CD14-positive monocyte (primary cell): ENCODE measurements at regions not wholly inside any gene's neighbourhood (a gene's known extent, or its start where the extent isn't known, plus 50 kb on each side); places are given as distances from the start of the nearest gene placed in this dataset.
"Not testable (repeated sequence)": the region's sequence is repeated elsewhere in the genome, so short reads cannot be mapped to it uniquely, and the experiment has no call there.

Experiments
- DNase-seq, 3 donors: peaks; one replicate each; pipeline ENCODE4 v3.0.0-alpha.2; 2011 to 2022
- H2AFZ ChIP-seq: 2 replicates; pipeline ENCODE4 v1.6.0; 2012; ENCODE audit warnings: mild to moderate bottlenecking, low read depth, low read length, inconsistent platforms; ENCODE audit not compliant: insufficient read depth, poor library complexity, severe bottlenecking
- H3K27ac ChIP-seq, 2 donors: 1 replicate in 1 of 2; 2 replicates in 1 of 2; pipeline ENCODE4 v1.5.1; 2012 to 2013; ENCODE audit warnings: low read length in 2 of 2, control low read depth in 1 of 2, inconsistent platforms in 1 of 2, low read depth in 1 of 2, mild to moderate bottlenecking in 1 of 2
- H3K27me3 ChIP-seq, 2 donors: one replicate each; pipeline versions ENCODE4 v1.6.0 to v1.6.1; 2011 to 2013; ENCODE audit warnings: low read length in 2 of 2; ENCODE audit not compliant: control insufficient read depth in 2 of 2, insufficient read depth in 2 of 2
- H3K36me3 ChIP-seq, 2 donors: replicated peaks in 1 of 2; 1 replicate in 1 of 2; 2 replicates in 1 of 2; pipeline versions ENCODE4 v1.5.1 to v1.6.1; 2012 to 2013; ENCODE audit warnings: low read length in 2 of 2, control low read depth in 1 of 2, inconsistent platforms in 1 of 2, mild to moderate bottlenecking in 1 of 2; ENCODE audit not compliant: insufficient read depth in 2 of 2, control insufficient read depth in 1 of 2
- H3K4me1 ChIP-seq, 2 donors: 1 replicate in 1 of 2; 2 replicates in 1 of 2; pipeline versions ENCODE4 v1.5.1 to v1.6.1; 2012 to 2013; ENCODE audit warnings: low read length in 2 of 2, control low read depth in 1 of 2, inconsistent platforms in 1 of 2, mild to moderate bottlenecking in 1 of 2, moderate library complexity in 1 of 2; ENCODE audit not compliant: insufficient read depth in 2 of 2, control insufficient read depth in 1 of 2
- H3K4me2 ChIP-seq: replicated peaks from 2 replicates; pipeline ENCODE3; 2012; ENCODE audit warnings: low read length, moderate library complexity, mild to moderate bottlenecking; ENCODE audit not compliant: poor library complexity, severe bottlenecking; ENCODE audit errors: extremely low read depth
- H3K4me3 ChIP-seq, 3 experiments: fragments of 200-600 bp in 1 of 3; sonication (generic) in 1 of 3; replicated peaks in 1 of 3; 1 replicate in 2 of 3; 2 replicates in 1 of 3; pipeline ENCODE4 v1.5.1; 2011 to 2013; ENCODE audit warnings: low read length in 3 of 3, mild to moderate bottlenecking in 3 of 3, control low read depth in 2 of 3, low read depth in 2 of 3, inconsistent platforms in 1 of 3, moderate library complexity in 1 of 3
- H3K79me2 ChIP-seq: 2 replicates; pipeline ENCODE4 v1.6.0; 2012; ENCODE audit warnings: mild to moderate bottlenecking, control low read depth, inconsistent platforms, low read length, moderate library complexity; ENCODE audit not compliant: insufficient read depth
- H3K9ac ChIP-seq: 2 replicates; pipeline ENCODE4 v1.6.0; 2017; ENCODE audit warnings: low read length, mild to moderate bottlenecking; ENCODE audit not compliant: insufficient read depth, poor library complexity, severe bottlenecking
- H3K9me3 ChIP-seq, 2 donors: replicated peaks in 1 of 2; 1 replicate in 1 of 2; 2 replicates in 1 of 2; pipeline versions ENCODE4 v1.5.1 to v1.6.1; 2012 to 2013; ENCODE audit warnings: low read length in 2 of 2, control low read depth in 1 of 2; ENCODE audit not compliant: control insufficient read depth in 1 of 2, insufficient read depth in 1 of 2
- H4K20me1 ChIP-seq: 2 replicates; pipeline ENCODE4 v1.6.0; 2012; ENCODE audit warnings: mild to moderate bottlenecking, low read length, control low read depth, moderate library complexity; ENCODE audit not compliant: insufficient read depth
- H3K27ac Mint-ChIP-seq, 7 donors: one replicate each; pipeline ENCODE4 v1.8.0; 2020; ENCODE audit warnings: mild to moderate bottlenecking in 7 of 7, mixed read lengths in 7 of 7, moderate library complexity in 6 of 7, inconsistent platforms in 2 of 7
- H3K27me3 Mint-ChIP-seq, 3 donors: one replicate each; pipeline ENCODE4 v1.8.0; 2021 to 2022; ENCODE audit warnings: low read depth in 3 of 3, mild to moderate bottlenecking in 3 of 3, mixed read lengths in 3 of 3, moderate library complexity in 3 of 3, inconsistent platforms in 1 of 3
- H3K36me3 Mint-ChIP-seq, 2 donors: one replicate each; pipeline ENCODE4 v1.8.0; 2020; ENCODE audit warnings: mixed read lengths in 2 of 2, inconsistent platforms in 1 of 2, mild to moderate bottlenecking in 1 of 2
- H3K4me1 Mint-ChIP-seq: one replicate; pipeline ENCODE4 v1.8.0; 2020; ENCODE audit warnings: mild to moderate bottlenecking, mixed read lengths
- H3K4me3 Mint-ChIP-seq, 2 donors: one replicate each; pipeline ENCODE4 v1.8.0; 2020; ENCODE audit warnings: mild to moderate bottlenecking in 2 of 2, mixed read lengths in 2 of 2, moderate library complexity in 1 of 2
- H3K9me3 Mint-ChIP-seq, 7 donors: one replicate each; pipeline ENCODE4 v1.8.0; 2020 to 2022; ENCODE audit warnings: mixed read lengths in 7 of 7, mild to moderate bottlenecking in 6 of 7, moderate library complexity in 6 of 7, inconsistent platforms in 2 of 7
- WGBS: methylation state at CpG from one replicate; pipeline ENCODE4 v1.1.5; 2013; ENCODE audit warnings: missing lambda C conversion rate; ENCODE audit not compliant: insufficient coverage; 5-methylcytosine and 5-hydroxymethylcytosine counted together
- intact Hi-C, 2 donors: fragments of 100-400 bp; cut with micrococcal nuclease; formaldehyde crosslinking; loops; one replicate each; pipeline versions ENCODE4 v1.15.0 to v1.15.1; 2023
- TF ChIP-seq, protein P1 (sequence below): fragments of 200-600 bp; IDR thresholded peaks from one replicate; pipeline ENCODE4 v1.8.0; 2022; ENCODE audit warnings: antibody characterized with exemption, mild to moderate bottlenecking

DNA sequence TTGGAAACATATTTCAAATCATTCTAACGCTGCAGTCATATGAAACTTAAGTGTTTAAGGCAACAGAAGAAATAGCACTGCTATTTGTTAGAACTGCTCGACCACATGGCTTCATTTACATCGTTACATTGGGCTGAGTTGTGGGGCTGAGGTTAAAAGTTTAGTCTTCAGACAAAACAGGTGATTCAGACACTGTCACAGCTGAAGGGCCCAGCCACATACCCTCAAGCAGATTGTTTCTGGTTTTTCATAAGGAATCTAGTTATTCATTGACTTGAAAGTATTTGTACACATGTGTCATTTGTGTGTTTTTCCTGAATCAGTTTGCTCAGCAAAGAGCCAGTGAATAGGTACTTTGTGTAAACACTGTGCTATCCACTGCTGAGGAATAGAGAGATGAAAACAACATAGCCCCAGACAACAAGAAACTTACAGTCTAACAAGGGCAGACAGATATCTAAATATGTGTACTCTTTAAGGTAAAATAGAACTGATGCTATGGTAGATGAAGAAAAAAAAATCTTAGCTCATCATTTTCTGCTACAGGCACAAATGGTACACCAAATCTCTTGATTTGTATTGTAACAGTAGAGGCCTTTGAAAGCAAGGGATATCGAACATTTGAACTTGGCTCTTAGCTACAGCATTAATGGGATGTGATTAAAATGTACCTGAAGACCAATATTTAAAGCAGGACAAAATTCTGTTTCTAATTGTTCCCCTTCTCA lies 357.6 kb upstream of the RPS23 start:
- H2AFZ ChIP-seq = no peak overlapping the region
- H3K36me3 ChIP-seq = no peaks in the 10 kb centered on the region
- no peaks in the 10 kb centered on the region for H3K4me1 ChIP-seq
- no peaks in the 10 kb centered on the region for H4K20me1 ChIP-seq
- TF ChIP-seq, protein P1, sequence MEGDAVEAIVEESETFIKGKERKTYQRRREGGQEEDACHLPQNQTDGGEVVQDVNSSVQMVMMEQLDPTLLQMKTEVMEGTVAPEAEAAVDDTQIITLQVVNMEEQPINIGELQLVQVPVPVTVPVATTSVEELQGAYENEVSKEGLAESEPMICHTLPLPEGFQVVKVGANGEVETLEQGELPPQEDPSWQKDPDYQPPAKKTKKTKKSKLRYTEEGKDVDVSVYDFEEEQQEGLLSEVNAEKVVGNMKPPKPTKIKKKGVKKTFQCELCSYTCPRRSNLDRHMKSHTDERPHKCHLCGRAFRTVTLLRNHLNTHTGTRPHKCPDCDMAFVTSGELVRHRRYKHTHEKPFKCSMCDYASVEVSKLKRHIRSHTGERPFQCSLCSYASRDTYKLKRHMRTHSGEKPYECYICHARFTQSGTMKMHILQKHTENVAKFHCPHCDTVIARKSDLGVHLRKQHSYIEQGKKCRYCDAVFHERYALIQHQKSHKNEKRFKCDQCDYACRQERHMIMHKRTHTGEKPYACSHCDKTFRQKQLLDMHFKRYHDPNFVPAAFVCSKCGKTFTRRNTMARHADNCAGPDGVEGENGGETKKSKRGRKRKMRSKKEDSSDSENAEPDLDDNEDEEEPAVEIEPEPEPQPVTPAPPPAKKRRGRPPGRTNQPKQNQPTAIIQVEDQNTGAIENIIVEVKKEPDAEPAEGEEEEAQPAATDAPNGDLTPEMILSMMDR = no peak
- Mint-ChIP-seq H3K27me3 (no peaks in the 10 kb centered on the region), H3K27ac (no peak overlapping the region), H3K4me1 (peaks cover 2% of the 10 kb centered on the region), H3K9me3 (peaks cover 0 to 7% (median 0%) of the 10 kb centered on the region in 7 donors), H3K4me3 (no peak overlapping the region), H3K36me3 (no peaks in the 10 kb centered on the region)
- intact Hi-C loops = no loop called here
- no peak overlapping the region for H3K9ac ChIP-seq
- H3K4me3 ChIP-seq = no peak overlapping the region
- no peak overlapping the region for H3K4me2 ChIP-seq
- H3K27ac ChIP-seq = no peak overlapping the region
- 83% methylated on average over 1 of the region's 4 CpGs for WGBS
- no peaks in the 10 kb centered on the region for H3K79me2 ChIP-seq
- peaks cover 0 to 2% of the 10 kb centered on the region in 2 donors for H3K9me3 ChIP-seq
- DNase-seq = no peak
- no peaks in the 10 kb centered on the region for H3K27me3 ChIP-seq

DNA sequence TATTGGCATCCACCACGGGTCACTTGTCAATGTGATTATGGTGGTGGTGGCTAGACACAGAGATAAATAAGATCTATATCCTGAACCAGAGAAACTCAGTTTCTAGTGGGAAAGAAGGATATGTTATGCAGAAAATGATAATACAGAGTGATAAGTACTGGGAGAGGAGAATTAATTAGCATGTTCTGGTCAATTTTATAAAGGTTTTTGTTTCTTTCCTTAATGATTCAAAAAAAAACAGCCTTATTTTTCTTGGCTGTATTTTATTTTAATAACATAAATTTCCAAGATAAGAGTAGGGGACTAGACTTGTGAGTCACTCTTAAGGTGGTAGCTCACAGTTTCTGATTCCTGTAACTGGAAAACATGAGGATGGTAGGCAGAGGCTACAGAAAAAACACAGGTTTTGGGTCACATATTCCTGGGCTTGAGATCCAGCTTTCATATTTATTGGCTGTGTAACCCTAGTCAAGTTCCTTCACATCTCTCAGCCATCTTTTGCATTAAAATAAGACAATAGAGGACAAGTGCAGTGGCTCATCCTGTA lies 350.3 kb upstream of the RPS23 start:
- no peak for DNase-seq
- no peak overlapping the region for H3K27ac ChIP-seq

DNA sequence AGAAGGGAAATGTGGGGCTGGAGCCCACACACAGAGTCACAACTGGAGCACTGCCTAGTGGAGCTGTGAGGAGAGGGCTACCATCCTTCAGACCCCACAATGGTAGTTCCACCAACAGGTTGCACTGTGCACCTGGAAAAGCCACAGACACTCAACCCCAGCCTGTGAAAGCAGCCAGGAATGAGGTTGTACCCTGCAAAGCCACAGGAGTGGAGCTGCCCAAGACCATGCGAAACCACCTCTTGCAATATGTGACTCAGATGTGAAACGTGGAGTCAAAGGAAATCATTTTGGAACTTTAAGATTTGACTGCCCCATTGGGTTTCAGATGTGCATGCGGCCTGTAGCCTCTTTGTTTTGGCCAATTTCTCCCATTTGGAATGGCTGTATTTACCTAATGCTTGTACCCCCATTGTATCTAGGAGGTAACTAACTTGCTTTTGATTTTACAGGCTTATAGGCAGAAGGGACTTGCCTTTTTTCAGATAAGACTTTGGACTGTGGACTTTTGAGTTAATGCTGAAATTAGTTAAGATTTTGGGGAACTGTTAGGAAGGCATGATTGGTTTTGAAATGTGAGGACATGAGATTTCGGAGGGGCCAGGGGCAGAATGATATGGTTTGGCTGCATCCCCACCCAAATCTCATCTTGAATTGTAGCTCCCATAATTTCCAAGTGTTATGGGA lies 348.9 kb upstream of the RPS23 start:
- H3K79me2 ChIP-seq, H3K4me2 ChIP-seq, H3K9ac ChIP-seq, H3K27ac Mint-ChIP-seq, H3K4me1 Mint-ChIP-seq, H3K36me3 ChIP-seq, H3K4me1 ChIP-seq, H3K27ac ChIP-seq, H2AFZ ChIP-seq, DNase-seq, H3K4me3 ChIP-seq, H3K36me3 Mint-ChIP-seq, H3K4me3 Mint-ChIP-seq, H4K20me1 ChIP-seq, intact Hi-C loops, H3K27me3 ChIP-seq, H3K27me3 Mint-ChIP-seq: not testable (repeated sequence)
- H3K9me3 Mint-ChIP-seq = peaks cover 2 to 13% (median 8%) of the 10 kb centered on the region in 7 donors
- peaks cover 0 to 11% of the 10 kb centered on the region in 2 donors for H3K9me3 ChIP-seq
- 100% methylated on average over 2 of the region's 4 CpGs for WGBS

More for the DNA sequence above, 350.3 kb upstream of the RPS23 start:
- Histone ChIP-seq H3K79me2 (no peaks in the 10 kb centered on the region), H3K36me3 (no peaks in the 10 kb centered on the region), H3K4me1 (no peaks in the 10 kb centered on the region), H4K20me1 (no peaks in the 10 kb centered on the region), H3K4me2 (no peak overlapping the region), H3K9me3 (peaks cover 0 to 11% of the 10 kb centered on the region in 2 donors), H3K4me3 (no peak overlapping the region), H3K27me3 (no peaks in the 10 kb centered on the region), H2AFZ (no peak overlapping the region), H3K9ac (no peak overlapping the region)
- Mint-ChIP-seq H3K27me3 (peaks cover 0 to 2% (median 1%) of the 10 kb centered on the region in 3 donors), H3K4me1 (no peaks in the 10 kb centered on the region), H3K4me3 (no peak overlapping the region), H3K27ac (no peak overlapping the region), H3K36me3 (no peaks in the 10 kb centered on the region), H3K9me3 (peaks cover 2 to 16% (median 8%) of the 10 kb centered on the region in 7 donors)
- TF ChIP-seq, protein P1 = no peak
- WGBS = no CpG with 5 or more reads among the region's 1 CpG
- intact Hi-C loops = no loop called here
